RWPE2 (cell line): ENCODE measurements at regions not wholly inside any gene's neighbourhood (a gene's known extent, or its start where the extent isn't known, plus 50 kb on each side); places are given as distances from the start of the nearest gene placed in this dataset.

Experiments used
- ATAC-seq: fragments of 200-7000 bp; cut with Tn5 transposase; 3 replicates; pipeline ENCODE4 v1.9.1; 2021; ENCODE audit warnings: low read depth
- DNase-seq: peaks from one replicate; pipeline ENCODE4 v3.0.0-alpha.2; 2020; ENCODE audit warnings: low spot score
- H3K27ac ChIP-seq: fragments of 450-650 bp; 2 replicates; pipeline ENCODE4 v1.5.1; 2017; ENCODE audit warnings: mild to moderate bottlenecking; ENCODE audit not compliant: poor library complexity, severe bottlenecking
- H3K27me3 ChIP-seq: fragments of 250-450 bp; sonication (Bioruptor Pico); 2 replicates; pipeline ENCODE4 v1.5.1; 2021; ENCODE audit warnings: mild to moderate bottlenecking, moderate library complexity; ENCODE audit not compliant: insufficient read depth, poor library complexity, severe bottlenecking
- H3K36me3 ChIP-seq: fragments of 250-450 bp; sonication (Bioruptor Pico); 2 replicates; pipeline ENCODE4 v1.5.1; 2020; ENCODE audit warnings: low read depth, mild to moderate bottlenecking, moderate library complexity
- H3K4me1 ChIP-seq: fragments of 250-450 bp; sonication (Bioruptor Pico); 2 replicates; pipeline ENCODE4 v1.5.1; 2021; ENCODE audit warnings: mild to moderate bottlenecking, moderate library complexity; ENCODE audit not compliant: insufficient read depth, poor library complexity, severe bottlenecking
- H3K4me3 ChIP-seq: fragments of 250-450 bp; sonication (Bioruptor Pico); 2 replicates; pipeline ENCODE4 v1.5.1; 2021; ENCODE audit warnings: mild to moderate bottlenecking, moderate library complexity; ENCODE audit not compliant: severe bottlenecking
- H3K9me3 ChIP-seq: fragments of 250-450 bp; sonication (Bioruptor Pico); 2 replicates; pipeline ENCODE4 v1.5.1; 2021; ENCODE audit warnings: mild to moderate bottlenecking, moderate library complexity; ENCODE audit not compliant: severe bottlenecking
- CTCF ChIP-seq: fragments of 450-650 bp; IDR thresholded peaks from one replicate; pipeline ENCODE4 v1.5.1; 2017; ENCODE audit warnings: mild to moderate bottlenecking, moderate library complexity; ENCODE audit not compliant: poor library complexity, severe bottlenecking

DNA sequence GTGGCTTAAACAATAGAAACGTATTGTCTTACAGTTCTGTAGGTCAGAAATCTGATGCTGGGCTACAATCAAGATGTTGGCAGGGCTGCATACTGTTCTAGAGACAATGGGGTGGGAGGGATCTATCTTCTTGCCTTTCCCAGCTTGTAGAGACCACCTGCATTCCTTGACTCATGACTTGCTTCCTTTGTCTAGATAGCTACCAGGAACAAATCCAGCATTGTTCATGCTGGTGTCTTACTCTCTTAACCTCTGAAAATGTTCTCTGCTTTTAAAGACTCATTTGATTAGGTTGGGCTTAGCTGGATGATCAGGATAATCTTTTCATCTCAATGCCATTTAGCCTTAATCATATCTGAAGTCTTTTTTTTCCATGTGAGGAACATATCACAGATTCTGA is 169.0 kb downstream of the ZNF330 start:
- DNase-seq: no peak
- H3K9me3 ChIP-seq: no peaks in the 10 kb centered on the region
- ATAC-seq: no peak; the same call in 2 of the 3 replicates
- H3K36me3 ChIP-seq: no peaks in the 10 kb centered on the region
- no peak for TF ChIP-seq CTCF
- H3K4me3 ChIP-seq: no peak overlapping the region
- H3K27ac ChIP-seq: peak overlapping the region; percentile 89
- no peaks in the 10 kb centered on the region for H3K27me3 ChIP-seq
- peaks cover 35% of the 10 kb centered on the region for H3K4me1 ChIP-seq

GRCh38 chr4:141390571-141390970 is 169.9 kb downstream of the ZNF330 start:
- Histone ChIP-seq H3K36me3 (no peaks in the 10 kb centered on the region), H3K4me3 (no peak overlapping the region), H3K27me3 (no peaks in the 10 kb centered on the region), H3K4me1 (peaks cover 43% of the 10 kb centered on the region), H3K9me3 (no peaks in the 10 kb centered on the region), H3K27ac (peak overlapping the region; percentile 89)
- ATAC-seq (no peak), DNase-seq (no peak)
- TF ChIP-seq CTCF: no peak

DNA sequence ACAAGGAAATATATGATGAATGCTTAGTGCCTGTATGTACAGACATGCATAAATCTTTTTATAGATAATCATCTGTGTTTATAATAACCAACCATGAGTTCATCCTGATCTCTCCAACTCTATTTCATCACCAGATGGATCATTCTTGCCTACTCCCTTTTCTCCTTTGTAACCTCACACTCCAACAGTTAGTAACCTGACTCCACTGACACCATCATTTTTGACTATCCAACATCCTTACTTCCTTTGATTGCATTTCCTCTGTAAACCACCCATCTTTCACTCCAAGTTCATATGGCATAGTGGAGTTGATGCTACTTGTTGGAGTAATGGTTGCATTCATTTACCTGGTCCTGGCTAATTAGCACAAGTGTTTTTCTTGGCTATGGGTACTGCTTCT is 170.6 kb downstream of the ZNF330 start:
- peaks cover 45% of the 10 kb centered on the region for H3K4me1 ChIP-seq
- no peaks in the 10 kb centered on the region for H3K27me3 ChIP-seq
- no peak overlapping the region for H3K4me3 ChIP-seq
- no peaks in the 10 kb centered on the region for H3K36me3 ChIP-seq
- ATAC-seq (peak; percentile 57), DNase-seq (no peak)
- TF ChIP-seq CTCF: no peak
- no peaks in the 10 kb centered on the region for H3K9me3 ChIP-seq
- H3K27ac ChIP-seq: peak overlapping the region; percentile 89

- H3K9me3 ChIP-seq: no peaks in the 10 kb centered on the region
- no peaks in the 10 kb centered on the region for H3K27me3 ChIP-seq
- H3K27ac ChIP-seq: peak overlapping the region; percentile 89
- peaks cover 45% of the 10 kb centered on the region for H3K4me1 ChIP-seq
- DNase-seq: no peak
- H3K36me3 ChIP-seq: no peaks in the 10 kb centered on the region
- ATAC-seq: peak; percentile 81
- no peak overlapping the region for H3K4me3 ChIP-seq
- no peak for TF ChIP-seq CTCF
These were observed 171.1 kb downstream of the ZNF330 start for GRCh38 chr4:141391771-141392170.

- no peak for TF ChIP-seq CTCF
- Histone ChIP-seq H3K9me3 (no peaks in the 10 kb centered on the region), H3K27ac (peak overlapping the region; percentile 38), H3K36me3 (no peaks in the 10 kb centered on the region), H3K27me3 (no peaks in the 10 kb centered on the region), H3K4me1 (peaks cover 31% of the 10 kb centered on the region), H3K4me3 (no peak overlapping the region)
- DNase-seq (no peak), ATAC-seq (peak; percentile 57)
These were observed 174.6 kb downstream of the ZNF330 start for GRCh38 chr4:141395246-141395830.
